ENCODE measurements at regions not wholly inside any gene's neighbourhood (a gene's known extent, or its start where the extent isn't known, plus 50 kb on each side); places are given as distances from the start of the nearest gene placed in this dataset.

DNA sequence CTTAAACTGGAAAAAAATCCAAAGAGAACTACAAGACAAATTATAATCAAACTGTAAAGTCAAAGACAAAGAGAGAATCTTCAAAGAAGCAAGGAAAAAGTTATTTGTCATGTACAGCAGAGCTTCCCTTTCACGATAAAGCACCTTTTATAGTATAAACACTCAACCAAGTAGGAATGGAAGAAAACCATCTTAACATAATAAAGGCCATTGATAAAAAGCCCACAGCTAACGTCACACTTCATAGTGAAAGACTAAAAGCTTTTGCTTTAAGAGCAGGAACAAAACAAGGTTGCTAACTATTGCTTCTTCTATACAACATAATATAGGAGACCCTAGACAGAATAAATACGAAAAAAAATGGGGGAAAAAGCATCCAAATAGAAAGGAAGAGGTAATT is 595.7 kb upstream of the POU3F4 start:
- DNase-seq (ENCODE audit: low read depth): no peak

DNA sequence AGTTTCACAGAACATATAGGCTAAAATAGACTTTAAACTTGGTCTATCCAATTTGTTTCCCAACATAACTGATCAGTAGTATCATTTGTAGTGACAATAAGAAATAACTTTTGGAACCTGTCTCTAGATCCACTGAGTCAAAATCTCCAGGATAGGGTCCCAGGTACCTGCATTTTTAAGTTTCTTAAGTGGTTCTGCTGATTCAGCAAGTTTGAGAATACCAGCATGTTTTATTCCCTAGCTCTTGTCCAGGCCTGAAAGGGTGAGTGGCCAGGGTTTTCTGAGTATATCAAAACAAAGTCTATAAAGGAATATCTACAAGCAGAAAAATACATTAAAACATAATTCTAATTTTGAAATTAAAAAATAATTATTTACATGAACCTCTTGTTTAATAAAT is 573.1 kb upstream of the POU3F4 start:
- no peak for DNase-seq (ENCODE audit: low read depth)

GRCh38 chrX:82945332-82945731 is 562.8 kb upstream of the POU3F4 start:
- no peak for DNase-seq (ENCODE audit: low read depth)

- no peak for DNase-seq (ENCODE audit: low read depth)
These were observed 547.0 kb upstream of the POU3F4 start for GRCh38 chrX:82961129-82961528.

- no peak for DNase-seq (ENCODE audit: low read depth)
These were observed 534.4 kb upstream of the POU3F4 start for GRCh38 chrX:82973646-82974045.

- DNase-seq (ENCODE audit: low read depth): no peak
These were observed 509.9 kb upstream of the POU3F4 start for GRCh38 chrX:82998163-82998562.

DNA sequence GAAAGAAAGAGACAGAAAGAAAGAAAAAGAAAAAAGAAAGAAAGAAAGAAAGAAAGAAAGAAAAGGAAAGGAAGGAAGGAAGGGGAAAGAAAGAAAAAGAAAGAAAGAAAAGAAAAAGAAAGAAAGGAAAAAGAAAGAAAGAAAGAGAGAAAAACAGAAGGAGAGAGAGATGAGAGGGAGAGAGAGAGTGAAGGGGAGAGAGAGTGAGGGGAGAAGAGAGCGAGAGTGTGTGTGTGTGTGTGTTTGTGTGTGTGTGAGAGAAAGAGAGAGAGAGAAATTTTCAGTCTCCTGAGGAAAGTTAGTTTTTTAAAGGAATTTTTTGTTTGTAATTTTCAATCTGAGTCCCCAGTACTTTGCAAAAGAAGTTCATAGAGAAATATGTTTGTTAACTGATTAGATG is 504.1 kb upstream of the POU3F4 start:
- no peak for DNase-seq (ENCODE audit: low read depth)

GRCh38 chrX:83008415-83008814 is 499.7 kb upstream of the POU3F4 start:
- DNase-seq (ENCODE audit: low read depth): peak; percentile 2

DNA sequence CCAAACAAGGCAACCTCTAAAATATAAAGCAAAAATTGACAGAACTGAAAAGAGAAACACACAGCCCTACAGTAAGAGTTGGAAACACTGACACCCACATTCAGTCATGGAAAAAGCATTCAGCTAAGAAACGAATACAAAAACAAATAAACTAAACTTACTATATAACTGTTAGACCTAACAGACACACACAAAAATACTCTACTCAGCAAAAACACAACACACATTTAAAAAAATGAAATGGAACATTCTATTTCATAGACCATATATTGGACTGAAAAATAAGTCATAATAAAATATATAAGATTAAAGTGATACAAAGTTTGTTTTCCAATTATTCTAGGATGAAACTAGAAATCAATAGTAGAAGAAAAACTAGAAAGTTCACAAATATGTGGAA is 488.8 kb upstream of the POU3F4 start:
- DNase-seq (ENCODE audit: low read depth): no peak

GRCh38 chrX:83022020-83022419 is 486.1 kb upstream of the POU3F4 start:
- peak; percentile 57 for DNase-seq (ENCODE audit: low read depth)
